ENCODE measurements at regions not wholly inside any gene's neighbourhood (a gene's known extent, or its start where the extent isn't known, plus 50 kb on each side); places are given as distances from the start of the nearest gene placed in this dataset.

- no peak overlapping the region for H2BK12ac ChIP-seq (ENCODE audit: insufficient read length, low read depth, low read length)
- Mint-ChIP-seq H3K4me1 (peaks cover 10 to 14% of the 10 kb centered on the region in 2 experiments), H3K27ac (0 out of 7 replicates have a peak overlapping the region, but pooled peaks of 2 of the 3 experiments have one; percentile 13 to 20), H3K27me3 (ENCODE audit: low read depth) (no peaks in the 10 kb centered on the region), H3K36me3 (ENCODE audit: insufficient read depth in 1 of 3, low read depth in 3 of 3) (no peaks in the 10 kb centered on the region), H3K9me3 (no peaks in the 10 kb centered on the region), H3K4me3 (no peak overlapping the region)
- no peak overlapping the region for H3T11ph ChIP-seq (ENCODE audit: low read length)
- H4K8ac ChIP-seq (replicated peaks; ENCODE audit: insufficient read length, low read depth, low read length): no peak overlapping the region
- H2BK20ac ChIP-seq (ENCODE audit: low read depth, low read length, poor library complexity, severe bottlenecking): no peak overlapping the region
- H2BK5ac ChIP-seq (ENCODE audit: insufficient read length, low read length): no peak overlapping the region
- no CpG with 5 or more reads among the region's 2 CpGs for WGBS (ENCODE audit: extremely low coverage, insufficient read length, low lambda C conversion rate)
- H3K4me1 ChIP-seq (ENCODE audit: insufficient read depth, low read length): no peaks in the 10 kb centered on the region; the same call in 1 of the 2 replicates
- H3K23me2 ChIP-seq (ENCODE audit: insufficient read length, low read depth, low read length, poor library complexity, severe bottlenecking): no peaks in the 10 kb centered on the region
- H2BK15ac ChIP-seq (ENCODE audit: low read depth, low read length): no peak overlapping the region
- no peak overlapping the region for H3K27ac ChIP-seq (ENCODE audit: insufficient read length, low read depth, low read length)
- no peaks in the 10 kb centered on the region for H3K27me3 ChIP-seq (ENCODE audit: insufficient read depth, low read length)
- no peak overlapping the region for H3K56ac ChIP-seq (ENCODE audit: insufficient read length, low read depth, low read length)
- H3K79me2 ChIP-seq (ENCODE audit: insufficient read depth, low read length): no peaks in the 10 kb centered on the region
- H2AFZ ChIP-seq (ENCODE audit: low read length): no peak overlapping the region
- no peak overlapping the region for H4K5ac ChIP-seq (ENCODE audit: insufficient read length, low read depth, low read length)
- no peak overlapping the region for H3K23ac ChIP-seq (ENCODE audit: insufficient read length, low read depth, low read length)
- H3K4ac ChIP-seq (ENCODE audit: low read depth, low read length): no peak overlapping the region
- no peak overlapping the region for H4K91ac ChIP-seq (ENCODE audit: insufficient read length, low read depth, low read length)
- H3K4me2 ChIP-seq (ENCODE audit: insufficient read depth, insufficient read length, low read length): no peak overlapping the region
- H3K14ac ChIP-seq (ENCODE audit: insufficient read depth, low read length): no peak overlapping the region
- H2AK5ac ChIP-seq (ENCODE audit: insufficient read length, low read length): no peak overlapping the region
- no peaks in the 10 kb centered on the region for H3K79me1 ChIP-seq (ENCODE audit: insufficient read depth, low read depth, low read length, poor library complexity, severe bottlenecking)
- H3K9ac ChIP-seq (ENCODE audit: extremely low read depth, insufficient read length, low read length): no peak overlapping the region
- TF ChIP-seq, protein P1, sequence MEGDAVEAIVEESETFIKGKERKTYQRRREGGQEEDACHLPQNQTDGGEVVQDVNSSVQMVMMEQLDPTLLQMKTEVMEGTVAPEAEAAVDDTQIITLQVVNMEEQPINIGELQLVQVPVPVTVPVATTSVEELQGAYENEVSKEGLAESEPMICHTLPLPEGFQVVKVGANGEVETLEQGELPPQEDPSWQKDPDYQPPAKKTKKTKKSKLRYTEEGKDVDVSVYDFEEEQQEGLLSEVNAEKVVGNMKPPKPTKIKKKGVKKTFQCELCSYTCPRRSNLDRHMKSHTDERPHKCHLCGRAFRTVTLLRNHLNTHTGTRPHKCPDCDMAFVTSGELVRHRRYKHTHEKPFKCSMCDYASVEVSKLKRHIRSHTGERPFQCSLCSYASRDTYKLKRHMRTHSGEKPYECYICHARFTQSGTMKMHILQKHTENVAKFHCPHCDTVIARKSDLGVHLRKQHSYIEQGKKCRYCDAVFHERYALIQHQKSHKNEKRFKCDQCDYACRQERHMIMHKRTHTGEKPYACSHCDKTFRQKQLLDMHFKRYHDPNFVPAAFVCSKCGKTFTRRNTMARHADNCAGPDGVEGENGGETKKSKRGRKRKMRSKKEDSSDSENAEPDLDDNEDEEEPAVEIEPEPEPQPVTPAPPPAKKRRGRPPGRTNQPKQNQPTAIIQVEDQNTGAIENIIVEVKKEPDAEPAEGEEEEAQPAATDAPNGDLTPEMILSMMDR (conservative IDR thresholded peaks at IDR 0.05): no peak
- DNase-seq: no peak
- H3K9me3 ChIP-seq (ENCODE audit: control insufficient read depth, low read depth, low read length): no peaks in the 10 kb centered on the region
- H3K18ac ChIP-seq (ENCODE audit: insufficient read length, low read depth, low read length): no peak overlapping the region
- no peaks in the 10 kb centered on the region for H4K20me1 ChIP-seq (ENCODE audit: control insufficient read depth, insufficient read depth, insufficient read length)
- H2BK120ac ChIP-seq (ENCODE audit: low read depth, low read length, poor library complexity, severe bottlenecking): no peak overlapping the region
These were observed 341.3 kb upstream of the FBXO33 start for GRCh38 chr14:39773387-39774126.
